ENCODE measurements at regions not wholly inside any gene's neighbourhood (a gene's known extent, or its start where the extent isn't known, plus 50 kb on each side); places are given as distances from the start of the nearest gene placed in this dataset.

DNA sequence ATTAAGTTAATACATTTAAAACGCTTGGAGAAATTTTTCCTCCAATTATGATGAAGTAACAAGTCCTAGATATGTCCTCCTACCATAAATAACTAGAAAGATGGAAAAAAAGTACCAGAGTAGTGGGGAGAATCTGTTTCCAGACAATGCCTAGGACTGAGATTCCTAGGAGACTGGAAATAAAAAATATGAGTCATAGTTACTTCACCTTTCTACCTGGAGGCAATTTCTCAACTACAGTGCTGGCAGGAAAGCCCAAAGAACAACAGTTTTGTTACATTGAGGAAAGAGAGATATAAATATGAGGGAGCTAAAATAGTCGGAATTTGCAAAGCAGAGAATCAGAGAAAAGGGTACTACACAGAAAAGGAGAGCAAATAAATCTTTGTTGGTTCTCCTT is 202.1 kb upstream of the ARHGAP42 start:
- H3K4me3 ChIP-seq (ENCODE audit: low read depth, low read length) = no peak overlapping the region
- no peak for DNase-seq (ENCODE audit: low read depth)
- TF ChIP-seq, protein P1, sequence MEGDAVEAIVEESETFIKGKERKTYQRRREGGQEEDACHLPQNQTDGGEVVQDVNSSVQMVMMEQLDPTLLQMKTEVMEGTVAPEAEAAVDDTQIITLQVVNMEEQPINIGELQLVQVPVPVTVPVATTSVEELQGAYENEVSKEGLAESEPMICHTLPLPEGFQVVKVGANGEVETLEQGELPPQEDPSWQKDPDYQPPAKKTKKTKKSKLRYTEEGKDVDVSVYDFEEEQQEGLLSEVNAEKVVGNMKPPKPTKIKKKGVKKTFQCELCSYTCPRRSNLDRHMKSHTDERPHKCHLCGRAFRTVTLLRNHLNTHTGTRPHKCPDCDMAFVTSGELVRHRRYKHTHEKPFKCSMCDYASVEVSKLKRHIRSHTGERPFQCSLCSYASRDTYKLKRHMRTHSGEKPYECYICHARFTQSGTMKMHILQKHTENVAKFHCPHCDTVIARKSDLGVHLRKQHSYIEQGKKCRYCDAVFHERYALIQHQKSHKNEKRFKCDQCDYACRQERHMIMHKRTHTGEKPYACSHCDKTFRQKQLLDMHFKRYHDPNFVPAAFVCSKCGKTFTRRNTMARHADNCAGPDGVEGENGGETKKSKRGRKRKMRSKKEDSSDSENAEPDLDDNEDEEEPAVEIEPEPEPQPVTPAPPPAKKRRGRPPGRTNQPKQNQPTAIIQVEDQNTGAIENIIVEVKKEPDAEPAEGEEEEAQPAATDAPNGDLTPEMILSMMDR (IDR thresholded peaks at IDR 0.05; ENCODE audit: low read depth, low read length) = no peak
- TF ChIP-seq MYC (IDR thresholded peaks at IDR 0.05; ENCODE audit: low read depth, low read length) (no peak), POLR2A (IDR thresholded peaks at IDR 0.05; ENCODE audit: extremely low read depth, insufficient read length) (no peak)
- TF ChIP-seq, protein P2, sequence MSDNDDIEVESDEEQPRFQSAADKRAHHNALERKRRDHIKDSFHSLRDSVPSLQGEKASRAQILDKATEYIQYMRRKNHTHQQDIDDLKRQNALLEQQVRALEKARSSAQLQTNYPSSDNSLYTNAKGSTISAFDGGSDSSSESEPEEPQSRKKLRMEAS (IDR thresholded peaks at IDR 0.05; ENCODE audit: low read depth, low read length) = no peak

DNA sequence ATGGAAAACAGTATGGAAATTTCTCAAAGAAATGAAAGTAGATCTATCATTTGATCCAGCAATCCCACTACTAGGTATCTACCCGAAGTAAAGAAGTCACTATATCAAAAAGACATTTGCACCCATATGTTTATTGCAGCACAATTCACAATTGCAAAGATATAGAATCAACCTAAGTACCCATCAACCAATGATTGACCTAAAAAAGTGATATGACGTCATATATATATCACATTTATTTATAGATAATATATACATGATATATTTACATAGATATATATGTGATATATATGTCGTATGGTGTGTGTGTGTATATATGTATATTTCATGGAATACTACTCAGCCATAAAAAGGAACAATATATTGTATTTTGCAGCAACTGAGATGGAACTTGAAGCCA is 188.3 kb upstream of the ARHGAP42 start:
- TF ChIP-seq, protein P2 (IDR thresholded peaks at IDR 0.05; ENCODE audit: low read depth, low read length) = no peak
- TF ChIP-seq, protein P1 (IDR thresholded peaks at IDR 0.05; ENCODE audit: low read depth, low read length) = no peak
- TF ChIP-seq MYC (IDR thresholded peaks at IDR 0.05; ENCODE audit: low read depth, low read length) (no peak), POLR2A (IDR thresholded peaks at IDR 0.05; ENCODE audit: extremely low read depth, insufficient read length) (no peak)
- no peak overlapping the region for H3K4me3 ChIP-seq (ENCODE audit: low read depth, low read length)
- no peak for DNase-seq (ENCODE audit: low read depth)

DNA sequence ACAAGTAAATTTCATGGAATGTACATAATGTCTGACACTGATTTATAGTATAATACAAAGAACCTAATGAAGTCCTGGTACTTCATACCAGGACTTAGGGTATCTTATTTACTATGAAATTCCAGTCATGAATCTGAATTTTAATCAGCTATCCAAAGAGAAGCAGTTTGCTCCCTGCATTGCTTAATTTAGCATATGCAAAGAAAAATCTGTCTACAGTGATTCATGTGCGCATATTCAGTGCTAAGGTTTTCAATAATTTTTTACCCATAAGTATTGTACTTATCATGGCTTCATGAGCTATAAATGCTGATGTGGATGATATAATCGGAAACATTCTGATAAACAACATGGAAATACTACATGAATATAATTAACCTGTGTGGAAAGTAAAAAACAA is 185.6 kb upstream of the ARHGAP42 start:
- TF ChIP-seq, protein P2 (IDR thresholded peaks at IDR 0.05; ENCODE audit: low read depth, low read length) = no peak
- no peak for TF ChIP-seq POLR2A (IDR thresholded peaks at IDR 0.05; ENCODE audit: extremely low read depth, insufficient read length)
- no peak for TF ChIP-seq MYC (IDR thresholded peaks at IDR 0.05; ENCODE audit: low read depth, low read length)
- TF ChIP-seq, protein P1 (IDR thresholded peaks at IDR 0.05; ENCODE audit: low read depth, low read length) = no peak
- DNase-seq (ENCODE audit: low read depth) = no peak
- no peak overlapping the region for H3K4me3 ChIP-seq (ENCODE audit: low read depth, low read length)

DNA sequence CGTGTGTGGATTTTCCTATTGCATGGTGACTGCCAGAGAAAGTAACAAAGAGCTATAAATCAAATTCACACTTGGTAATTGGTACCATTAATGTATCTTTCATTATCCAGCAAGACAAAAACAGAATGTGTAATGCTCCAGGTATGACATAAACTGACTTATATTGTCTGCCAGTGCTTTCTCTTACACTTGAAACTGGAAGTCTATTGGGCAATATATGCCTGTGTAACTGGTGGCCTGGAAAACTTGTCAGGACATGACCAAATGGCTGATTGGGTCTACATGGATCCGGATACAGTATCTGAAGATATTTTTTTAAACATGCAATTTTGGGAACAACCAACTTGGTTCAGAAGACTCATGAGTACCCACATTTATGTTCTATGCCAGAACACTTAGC is 174.6 kb upstream of the ARHGAP42 start:
- no peak for TF ChIP-seq POLR2A (IDR thresholded peaks at IDR 0.05; ENCODE audit: extremely low read depth, insufficient read length)
- TF ChIP-seq, protein P1 (IDR thresholded peaks at IDR 0.05; ENCODE audit: low read depth, low read length) = no peak
- no peak for TF ChIP-seq MYC (IDR thresholded peaks at IDR 0.05; ENCODE audit: low read depth, low read length)
- TF ChIP-seq, protein P2 (IDR thresholded peaks at IDR 0.05; ENCODE audit: low read depth, low read length) = no peak
- DNase-seq (ENCODE audit: low read depth) = no peak
- H3K4me3 ChIP-seq (ENCODE audit: low read depth, low read length) = no peak overlapping the region

DNA sequence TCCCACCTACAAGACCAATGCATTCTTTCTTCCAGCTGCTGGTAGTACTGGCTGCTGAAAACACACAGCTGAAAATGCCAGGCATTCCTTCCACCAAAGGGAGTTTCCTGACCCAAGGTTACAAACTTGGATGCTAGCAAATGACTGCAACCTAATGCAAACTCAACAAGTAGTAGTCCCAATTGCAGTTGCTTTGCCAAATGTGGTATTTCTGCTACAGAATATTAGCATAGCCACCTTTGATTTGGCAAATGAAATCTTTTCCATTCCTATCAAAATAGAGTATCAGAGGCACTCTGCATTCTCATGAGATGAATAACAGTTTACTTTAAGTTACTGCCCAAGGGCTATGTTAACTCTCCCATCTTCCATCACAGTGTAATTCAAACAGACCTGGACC is 172.0 kb upstream of the ARHGAP42 start:
- TF ChIP-seq MYC (IDR thresholded peaks at IDR 0.05; ENCODE audit: low read depth, low read length) (no peak), POLR2A (IDR thresholded peaks at IDR 0.05; ENCODE audit: extremely low read depth, insufficient read length) (no peak)
- TF ChIP-seq, protein P1 (IDR thresholded peaks at IDR 0.05; ENCODE audit: low read depth, low read length) = no peak
- TF ChIP-seq, protein P2 (IDR thresholded peaks at IDR 0.05; ENCODE audit: low read depth, low read length) = no peak
- H3K4me3 ChIP-seq (ENCODE audit: low read depth, low read length) = no peak overlapping the region
- DNase-seq (ENCODE audit: low read depth) = no peak

DNA sequence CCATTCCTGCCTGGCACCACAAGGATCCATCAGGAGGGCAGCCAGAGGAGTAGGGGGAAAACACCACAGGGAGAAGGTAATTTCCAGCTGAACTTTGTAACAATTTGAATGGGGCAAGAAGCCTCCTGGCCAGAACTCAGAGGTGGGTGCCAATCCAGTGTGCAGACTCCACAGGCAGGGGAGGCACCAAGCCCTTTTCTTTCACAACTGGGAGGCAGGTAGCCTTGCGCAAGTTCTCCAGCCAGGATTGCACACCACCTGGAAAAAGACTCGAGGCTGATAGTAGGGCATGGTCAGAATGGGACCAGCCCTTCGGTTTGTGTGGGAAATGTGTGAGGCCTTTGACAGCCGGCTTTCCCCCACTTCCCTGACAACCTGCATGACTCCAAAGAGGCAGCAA is 161.9 kb upstream of the ARHGAP42 start:
- DNase-seq (ENCODE audit: low read depth) = no peak
- TF ChIP-seq POLR2A (IDR thresholded peaks at IDR 0.05; ENCODE audit: extremely low read depth, insufficient read length) (no peak), MYC (IDR thresholded peaks at IDR 0.05; ENCODE audit: low read depth, low read length) (no peak)
- TF ChIP-seq, protein P1 (IDR thresholded peaks at IDR 0.05; ENCODE audit: low read depth, low read length) = no peak
- TF ChIP-seq, protein P2 (IDR thresholded peaks at IDR 0.05; ENCODE audit: low read depth, low read length) = no peak
- H3K4me3 ChIP-seq (ENCODE audit: low read depth, low read length) = no peak overlapping the region
